GM12878 (cell line): ENCODE measurements at regions not wholly inside any gene's neighbourhood (a gene's known extent, or its start where the extent isn't known, plus 50 kb on each side); places are given as distances from the start of the nearest gene placed in this dataset. TPM values are rescaled to one million over a fixed set of nuclear protein-coding genes. Genes with fewer than 3 reads are reported as not detected.
"Not testable (repeated sequence)": the region's sequence is repeated elsewhere in the genome, so short reads cannot be mapped to it uniquely, and the experiment has no call there.

Source experiments
- ATAC-seq: fragments of 200-7000 bp; cut with Tn5 transposase; 3 replicates; pipeline ENCODE4 v1.9.1; 2020; ENCODE audit warnings: mild to moderate bottlenecking, moderate library complexity
- BruUV-seq: library from RNA; stranded (reverse); fragments of 400-500 nt; replicated peaks from 2 replicates; lab custom pipeline; 2021; lab: Mats Ljungman, UMichigan
- CTCF ChIA-PET: fragments of 300-600 bp; sonication (Branson Sonifier 250); formaldehyde crosslinking; extraction: SDS; loops from one replicate; lab custom pipeline; 2021; ENCODE audit warnings: inconsistent platforms; lab: Yijun Ruan, JAX
- POLR2A ChIA-PET: fragments of 350-600 bp; formaldehyde crosslinking; extraction: SDS; loops from one replicate; lab custom pipeline; 2021; ENCODE audit warnings: inconsistent platforms; lab: Charles Lee
- RAD21 ChIA-PET: fragments of 300-600 bp; sonication (Branson Sonifier 250); formaldehyde crosslinking; loops from one replicate; lab custom pipeline; 2023; ENCODE audit warnings: antibody characterized with exemption; ENCODE audit not compliant: unreplicated experiment; lab: Charles Lee
- SMC1A ChIA-PET: fragments of 300-600 bp; sonication (Branson Sonifier 250); formaldehyde crosslinking; loops from one replicate; lab custom pipeline; 2023; ENCODE audit not compliant: unreplicated experiment, uncharacterized antibody; lab: Charles Lee
- DNase-seq: peaks from one replicate; pipeline ENCODE4 v3.0.0-alpha.2; 2011; ENCODE audit warnings: low read depth, low spot score
- FAIRE-seq: peaks from 3 replicates; lab custom pipeline; 2011; peaks lifted over from hg19 to GRCh38; lab: Jason Lieb, UNC
- H2AFZ ChIP-seq: 2 replicates; pipeline ENCODE4 v1.6.0; 2011; ENCODE audit warnings: low read depth, low read length, control low read depth; ENCODE audit not compliant: control insufficient read depth
- H3K27ac ChIP-seq: 2 replicates; pipeline ENCODE4 v1.5.1; 2011; ENCODE audit warnings: control low read depth; ENCODE audit not compliant: control insufficient read depth, insufficient read depth
- H3K27me3 ChIP-seq, 2 experiments: replicated peaks in 1 of 2; 2 replicates each; pipeline versions ENCODE4 v1.6.0 to v1.6.1; 2011; ENCODE audit warnings: low read length in 1 of 2; ENCODE audit not compliant: control insufficient read depth in 2 of 2, insufficient read depth in 2 of 2
- H3K36me3 ChIP-seq, 2 experiments: 2 replicates each; pipeline ENCODE4 v1.5.1; 2011; ENCODE audit warnings: low read length in 1 of 2; ENCODE audit not compliant: control insufficient read depth in 2 of 2, insufficient read depth in 2 of 2
- H3K4me1 ChIP-seq: 2 replicates; pipeline ENCODE4 v1.6.1; 2011; ENCODE audit warnings: mild to moderate bottlenecking, low read length, moderate library complexity, mixed read lengths; ENCODE audit not compliant: control insufficient read depth, insufficient read depth
- H3K4me2 ChIP-seq: 2 replicates; pipeline ENCODE4 v1.6.0; 2011; ENCODE audit warnings: control low read depth; ENCODE audit not compliant: control insufficient read depth, insufficient read depth
- H3K4me3 ChIP-seq: fragments of 200-600 bp; sonication (generic); 2 replicates; pipeline ENCODE4 v1.5.1; 2016
- H3K79me2 ChIP-seq: 2 replicates; pipeline ENCODE4 v1.6.0; 2011; ENCODE audit warnings: low read length; ENCODE audit not compliant: control insufficient read depth, insufficient read depth
- H3K9ac ChIP-seq: 2 replicates; pipeline ENCODE4 v1.8.0; 2011; ENCODE audit warnings: low read length, control low read depth, mixed read lengths; ENCODE audit not compliant: control insufficient read depth, insufficient read depth
- H3K9me3 ChIP-seq: replicated peaks from 3 replicates; pipeline ENCODE4 v1.5.1; 2011; ENCODE audit warnings: mild to moderate bottlenecking, low read length; ENCODE audit not compliant: control insufficient read depth, insufficient read depth
- H4K20me1 ChIP-seq: 2 replicates; pipeline ENCODE4 v1.6.0; 2011; ENCODE audit not compliant: control insufficient read depth, insufficient read depth
- RUNX3 ChIP-seq: IDR thresholded peaks from 2 replicates; pipeline ENCODE4 v1.6.1; 2012; ENCODE audit warnings: low read length, inconsistent platforms
- WGBS: methylation state at CpG from one replicate; pipeline ENCODE4 v1.1.6; 2016; ENCODE audit warnings: low lambda C conversion rate; ENCODE audit not compliant: insufficient replicate concordance, insufficient coverage; ENCODE audit errors: missing lambda C conversion rate; 5-methylcytosine and 5-hydroxymethylcytosine counted together
- in situ Hi-C: fragments of 300-500 bp; cut with MboI; formaldehyde crosslinking; loops from 9 replicates; pipeline ENCODE4 v1.14.3; 2018; ENCODE audit warnings: mixed read lengths
- intact Hi-C: fragments of 100-400 bp; cut with micrococcal nuclease; formaldehyde crosslinking; loops from one replicate; pipeline ENCODE4 v1.14.2; 2022; ENCODE audit not compliant: unreplicated experiment
- microRNA-seq: library from miRNA; unstranded; fragments of <30 nt; microRNA quantifications from one replicate; pipeline ENCODE4, GENCODE V29; 2018
- small RNA-seq: library from RNA; depleted of rRNA; stranded (forward); fragments of <200 nt; gene quantifications from one replicate; pipeline ENCODE3, GENCODE V24; 2014

DNA sequence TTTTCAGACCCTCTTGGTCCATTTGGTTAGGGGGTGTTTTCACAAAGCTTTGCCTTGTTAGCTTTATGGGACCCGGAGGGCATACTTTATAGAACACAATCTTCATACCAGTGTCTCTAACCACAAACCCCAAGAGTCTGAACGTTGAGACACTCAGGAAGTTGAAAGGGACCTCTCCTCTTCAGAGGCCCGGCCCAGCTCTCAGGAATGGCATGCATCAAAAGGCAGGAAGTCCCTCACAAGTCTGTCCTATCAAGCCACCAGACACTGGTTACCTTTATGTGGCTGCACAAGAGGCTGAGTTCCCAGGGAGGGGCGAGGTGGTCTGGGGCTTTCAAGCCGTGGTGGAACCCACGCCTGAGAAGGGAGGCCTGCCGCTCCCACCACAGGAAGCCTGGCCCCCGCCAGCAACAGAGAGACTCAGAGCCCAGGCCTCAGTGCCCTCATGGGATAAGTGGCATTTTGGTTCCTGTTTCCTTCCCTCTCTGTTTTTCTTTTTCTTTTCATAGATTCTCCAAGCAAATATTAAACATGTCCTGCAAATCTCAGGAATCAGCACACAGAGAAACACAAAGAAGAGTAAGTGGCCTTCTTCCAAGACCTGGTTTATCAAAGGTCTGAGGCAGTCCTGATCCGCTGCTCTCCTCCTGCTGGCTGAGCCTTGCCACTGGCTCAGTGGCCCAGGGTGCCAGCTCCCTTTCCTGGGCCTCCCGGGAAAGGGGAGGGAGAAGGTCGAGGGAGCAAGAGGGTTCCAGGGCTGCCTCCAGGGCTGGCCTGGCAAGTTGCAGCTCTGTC, 50.6 kb upstream of the SMURF2 start:
- peak overlapping the region; percentile 9 for H2AFZ ChIP-seq
- DNase-seq: not testable (repeated sequence)
- peaks cover 18% of the 10 kb centered on the region for H3K4me1 ChIP-seq

More for the DNA sequence above, 50.6 kb upstream of the SMURF2 start:
- H3K27ac ChIP-seq, H3K9ac ChIP-seq, in situ Hi-C loops, H3K4me2 ChIP-seq, BruUV-seq, H3K79me2 ChIP-seq, POLR2A ChIA-PET, RAD21 ChIA-PET, H4K20me1 ChIP-seq, H3K9me3 ChIP-seq, intact Hi-C loops, H3K4me3 ChIP-seq, H3K27me3 ChIP-seq, H3K36me3 ChIP-seq: not testable (repeated sequence)
- WGBS: 13% methylated on average over 8 of the region's 11 CpGs
- ATAC-seq: peak; percentile 62
- SMC1A ChIA-PET: interaction anchor here (0.7 to 1.4 kb wide), 3 partner anchors 23 to 1206 kb away, joined by 3 to 4 read pairs (median 3); no protein-coding TSS in a partner anchor
- CTCF ChIA-PET: interaction anchor here (0.6 kb wide), 1 partner anchor 519 kb away, joined by 3 read pairs; no protein-coding TSS in a partner anchor
- peak; percentile 97 for FAIRE-seq
- peak; percentile 29 for TF ChIP-seq RUNX3

Small RNAs in the stretch of these regions (microRNA-seq; reads per million reads assigned to microRNA genes)
- not detected for gene MIR6080

Small RNAs in the stretch of these regions (small RNA-seq; reads per million reads assigned to genes)
- gene AC103810.3 (not detected), gene BPTFP1 (not detected), gene MINOS1P2 (not detected), gene MIR6080 (not detected)
